GM12892 (cell line): ENCODE measurements at regions not wholly inside any gene's neighbourhood (a gene's known extent, or its start where the extent isn't known, plus 50 kb on each side); places are given as distances from the start of the nearest gene placed in this dataset.
"Not testable (repeated sequence)": the region's sequence is repeated elsewhere in the genome, so short reads cannot be mapped to it uniquely, and the experiment has no call there.

Experiments used
- DNase-seq: peaks from one replicate; pipeline ENCODE4 v3.0.0; 2011; ENCODE audit not compliant: insufficient read length
- FAIRE-seq: peaks from 2 replicates; lab custom pipeline; 2011; peaks lifted over from hg19 to GRCh38; lab: Jason Lieb, UNC
- POLR2A ChIP-seq: IDR thresholded peaks from 2 replicates; pipeline ENCODE4 v1.6.1; 2011; ENCODE audit warnings: low read depth, low read length, control low read depth
- POLR2AphosphoS5 ChIP-seq: IDR thresholded peaks from 2 replicates; pipeline ENCODE4 v1.6.1; 2011; ENCODE audit warnings: low read depth, low read length, control low read depth
- TAF1 ChIP-seq: IDR thresholded peaks from 2 replicates; pipeline ENCODE4 v1.6.1; 2011; ENCODE audit warnings: low read depth, mild to moderate bottlenecking, control low read depth, low read length, borderline replicate concordance

GRCh38 chr6:79385333-79385732, 150.9 kb upstream of the HMGN3 start:
- FAIRE-seq, result no peak
- no peak for DNase-seq
- TF ChIP-seq TAF1 (no peak), POLR2A (no peak), POLR2AphosphoS5 (no peak)

DNA sequence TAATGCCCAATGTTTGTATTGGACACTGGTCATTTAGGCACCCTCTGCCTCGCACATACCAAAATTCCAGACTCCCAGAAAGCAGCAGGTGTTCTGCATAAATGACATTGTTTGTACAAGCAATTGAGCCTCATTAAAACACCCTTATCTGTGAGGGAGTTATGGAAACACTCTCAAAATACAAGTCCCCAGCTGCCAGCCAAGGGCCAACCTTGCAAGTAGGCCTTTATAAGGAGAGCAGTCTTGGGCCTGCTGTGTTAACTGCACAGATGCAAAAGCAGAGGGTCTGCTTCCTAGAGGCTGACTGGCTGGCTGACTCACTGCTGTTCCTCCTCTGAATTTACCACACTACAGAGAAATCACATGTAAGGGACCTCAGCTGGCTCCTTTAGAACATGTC, 150.4 kb upstream of the HMGN3 start:
- FAIRE-seq (no peak), DNase-seq (no peak)
- TF ChIP-seq TAF1, result no peak
- TF ChIP-seq POLR2AphosphoS5, result no peak
- no peak for TF ChIP-seq POLR2A

- no peak for TF ChIP-seq TAF1
- DNase-seq (no peak), FAIRE-seq (no peak)
Observed at GRCh38 chr6:79378957-79379356, 144.5 kb upstream of the HMGN3 start.

DNA sequence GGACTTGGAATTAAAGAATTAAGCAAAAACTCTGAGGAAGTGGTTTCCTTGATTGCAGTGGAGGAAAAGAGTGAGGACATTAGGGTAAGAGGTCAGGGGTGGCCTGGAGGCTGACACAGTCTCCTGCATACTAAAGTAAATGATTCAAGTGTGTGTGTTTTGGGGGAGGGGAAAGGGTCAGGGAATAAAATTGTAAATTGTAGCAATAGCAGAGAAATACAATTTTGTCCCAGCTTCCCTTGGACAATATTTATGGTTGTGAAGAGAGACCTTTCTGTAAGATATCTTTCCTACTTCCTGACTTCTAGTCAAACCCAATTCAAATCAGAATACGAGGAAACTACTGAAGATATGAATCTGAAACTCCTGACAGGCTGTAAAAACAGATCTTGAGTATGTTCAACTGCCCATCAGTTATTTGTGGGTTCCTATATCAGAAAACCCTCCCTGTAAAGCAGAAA, 143.4 kb upstream of the HMGN3 start:
- TF ChIP-seq TAF1, result no peak
- TF ChIP-seq POLR2A, result no peak
- TF ChIP-seq POLR2AphosphoS5, result no peak
- FAIRE-seq (no peak), DNase-seq (no peak)

DNA sequence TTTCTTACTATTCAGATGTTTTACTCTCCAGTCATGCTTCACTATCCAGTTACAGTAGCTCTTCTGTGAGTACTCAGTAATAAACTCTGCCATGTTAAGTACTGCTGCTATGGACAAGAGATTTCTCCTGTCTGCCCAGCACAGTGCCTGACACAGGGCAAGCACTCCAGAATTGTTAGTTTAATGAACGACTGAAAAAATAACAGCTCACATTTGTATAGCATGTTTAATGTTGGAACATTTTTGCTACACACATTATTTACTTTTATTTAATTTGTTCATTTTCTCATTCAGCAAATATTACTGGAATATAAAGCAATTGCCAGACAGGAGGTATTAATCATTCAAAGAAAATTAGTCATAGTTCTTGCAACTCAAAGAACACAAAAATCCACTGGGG, 142.6 kb upstream of the HMGN3 start:
- FAIRE-seq, result no peak
- DNase-seq, result no peak

GRCh38 chr6:79375635-79376337, 141.3 kb upstream of the HMGN3 start:
- FAIRE-seq (no peak), DNase-seq (no peak)
- no peak for TF ChIP-seq POLR2AphosphoS5
- TF ChIP-seq TAF1, result no peak
- no peak for TF ChIP-seq POLR2A

More for the DNA sequence above, 142.6 kb upstream of the HMGN3 start:
- TF ChIP-seq TAF1 (no peak), POLR2A (no peak), POLR2AphosphoS5 (no peak)

GRCh38 chr6:79374308-79374707, 139.8 kb upstream of the HMGN3 start:
- FAIRE-seq (no peak), DNase-seq (no peak)
- no peak for TF ChIP-seq POLR2AphosphoS5
- TF ChIP-seq POLR2A, result no peak
- TF ChIP-seq TAF1, result no peak

DNA sequence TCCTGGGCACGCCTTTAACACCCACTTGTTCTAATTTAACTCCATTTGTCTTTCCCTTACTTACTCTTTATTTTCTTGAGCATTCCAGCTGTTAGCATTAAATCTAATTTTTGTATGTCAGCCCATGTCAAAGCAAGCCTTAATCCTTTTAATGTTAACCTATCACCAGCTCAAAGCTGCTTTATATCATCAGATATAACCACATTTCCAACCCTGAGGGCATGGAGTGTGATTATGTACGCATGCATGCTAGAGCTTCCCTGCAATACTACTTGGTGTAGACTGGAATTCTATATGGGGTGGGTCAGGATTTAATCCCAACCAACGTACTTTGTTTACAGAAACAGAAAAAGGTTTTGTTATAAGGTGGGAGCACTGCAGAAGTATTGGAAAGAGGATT, 139.4 kb upstream of the HMGN3 start:
- no peak for TF ChIP-seq POLR2A
- TF ChIP-seq POLR2AphosphoS5, result no peak
- TF ChIP-seq TAF1, result no peak
- FAIRE-seq (no peak), DNase-seq (no peak)

GRCh38 chr6:79373246-79373645, 138.8 kb upstream of the HMGN3 start:
- no peak for DNase-seq
- TF ChIP-seq POLR2AphosphoS5 (no peak), TAF1 (no peak), POLR2A (no peak)

DNA sequence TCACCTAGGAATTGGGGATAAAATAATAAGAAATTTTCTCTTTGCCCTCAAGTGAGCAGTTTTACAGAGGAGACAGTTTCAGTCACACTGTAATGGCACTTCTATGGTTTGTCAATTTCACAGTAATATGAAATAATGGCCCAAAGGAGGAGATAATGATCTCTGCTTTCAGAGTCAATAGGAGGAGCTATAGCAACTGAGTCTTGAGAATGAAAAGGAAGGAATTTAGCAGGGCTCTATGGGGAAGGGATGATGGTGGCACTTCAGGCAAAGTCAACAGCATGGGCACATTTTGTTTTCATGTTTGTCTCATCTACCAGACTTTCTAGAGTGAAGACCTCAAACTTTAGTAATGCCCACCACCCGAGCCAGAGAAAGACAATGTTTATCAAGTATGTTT, 138.3 kb upstream of the HMGN3 start:
- no peak for DNase-seq
- FAIRE-seq, result no peak
- TF ChIP-seq TAF1 (no peak), POLR2A (no peak), POLR2AphosphoS5 (no peak)

More at GRCh38 chr6:79373246-79373645, 138.8 kb upstream of the HMGN3 start:
- FAIRE-seq, result peak; percentile 33

DNA sequence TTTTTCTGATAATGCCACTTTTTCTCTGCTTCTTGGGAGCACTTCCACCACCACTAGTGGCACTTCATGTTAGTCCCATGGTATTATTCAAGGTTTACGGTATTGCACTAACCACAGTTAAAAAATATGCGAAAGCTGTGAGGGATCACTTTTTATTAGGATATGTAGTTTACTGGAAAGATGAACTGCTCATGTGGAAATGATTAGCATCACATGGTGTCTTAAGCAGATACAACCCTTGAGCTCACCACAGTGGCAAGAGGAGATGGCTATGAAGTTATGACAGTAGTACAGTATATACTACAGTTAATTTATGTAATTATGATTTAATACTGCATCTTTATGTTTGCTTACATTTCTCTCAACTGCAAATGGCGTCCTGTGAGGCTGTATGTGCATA, 134.5 kb upstream of the HMGN3 start:
- FAIRE-seq, result no peak
- TF ChIP-seq POLR2A, result no peak
- TF ChIP-seq POLR2AphosphoS5, result no peak
- TF ChIP-seq TAF1, result no peak
- no peak for DNase-seq

GRCh38 chr6:79363441-79363840, 129.0 kb upstream of the HMGN3 start:
- DNase-seq, FAIRE-seq: not testable (repeated sequence)

- DNase-seq, result not testable (repeated sequence)
Observed at GRCh38 chr6:79361074-79361473, 126.6 kb upstream of the HMGN3 start.

More at GRCh38 chr6:79361074-79361473, 126.6 kb upstream of the HMGN3 start:
- FAIRE-seq, result not testable (repeated sequence)
